ENCODE measurements at regions not wholly inside any gene's neighbourhood (a gene's known extent, or its start where the extent isn't known, plus 50 kb on each side); places are given as distances from the start of the nearest gene placed in this dataset.

GRCh38 chr15:38795471-38796245 lies 231.0 kb upstream of the RASGRP1 start:
- no peak for TF ChIP-seq CTCF (IDR thresholded peaks at IDR 0.05)
- no peak for TF ChIP-seq MAX (IDR thresholded peaks at IDR 0.05)
- TF ChIP-seq CBX8 (IDR thresholded peaks at IDR 0.05), result no peak
- TF ChIP-seq JUN (IDR thresholded peaks at IDR 0.05), result no peak
- no peak for TF ChIP-seq POLR2A (IDR thresholded peaks at IDR 0.05; ENCODE audit: low read length)
- TF ChIP-seq TP53 (CRISPR knock-in tag; IDR thresholded peaks at IDR 0.05), result no peak
- no peak for TF ChIP-seq REST (IDR thresholded peaks at IDR 0.05)
- TF ChIP-seq RNF2 (IDR thresholded peaks at IDR 0.05; ENCODE audit: borderline replicate concordance, low read depth), result no peak
- TF ChIP-seq CEBPB (IDR thresholded peaks at IDR 0.05), result no peak
- no peak for TF ChIP-seq KDM1A (IDR thresholded peaks at IDR 0.05; ENCODE audit: low read depth)
- no peak for TF ChIP-seq MAZ (IDR thresholded peaks at IDR 0.05; ENCODE audit: borderline replicate concordance, low read depth, low read length)
- no peak for TF ChIP-seq POLR2AphosphoS2 (conservative IDR thresholded peaks at IDR 0.05; ENCODE audit: low read length)

Data from A549 (cell line).